Endothelial cell of umbilical vein (primary cell): ENCODE measurements at regions not wholly inside any gene's neighbourhood (a gene's known extent, or its start where the extent isn't known, plus 50 kb on each side); places are given as distances from the start of the nearest gene placed in this dataset.

Experiments
- BruUV-seq: library from RNA; stranded (reverse); fragments of 400-500 nt; replicated peaks from 2 replicates; lab custom pipeline; 2021; lab: Mats Ljungman, UMichigan
- CTCF ChIA-PET: fragments of 300-600, 350-600 bp; sonication (Branson Sonifier 250); formaldehyde crosslinking; loops from one replicate; lab custom pipeline; 2021; ENCODE audit warnings: antibody characterized with exemption, inconsistent platforms; lab: Charles Lee
- POLR2A ChIA-PET: fragments of 300-600, 350-600 bp; sonication (Branson Sonifier 250); formaldehyde crosslinking; loops from one replicate; lab custom pipeline; 2021; ENCODE audit warnings: antibody characterized with exemption, inconsistent platforms; lab: Charles Lee
- DNase-seq: peaks from one replicate; pipeline ENCODE4 v3.0.0-alpha.2; 2011; ENCODE audit warnings: low read depth, low spot score
- FAIRE-seq: peaks from 2 replicates; lab custom pipeline; 2011; peaks lifted over from hg19 to GRCh38; lab: Jason Lieb, UNC
- H2AFZ ChIP-seq: 2 replicates; pipeline ENCODE4 v1.6.0; 2012; ENCODE audit warnings: low read depth, low read length, control low read depth, inconsistent platforms
- H3K27ac ChIP-seq: 2 replicates; pipeline ENCODE4 v1.5.1; 2011; ENCODE audit warnings: low read depth, mild to moderate bottlenecking, control low read depth, low read length, moderate library complexity; ENCODE audit not compliant: insufficient read depth
- H3K27me3 ChIP-seq, 2 experiments: 2 replicates each; pipeline versions ENCODE4 v1.6.0 to v1.6.1; 2011; ENCODE audit warnings: low read length in 2 of 2, mixed read lengths in 1 of 2; ENCODE audit not compliant: control insufficient read depth in 2 of 2, insufficient read depth in 2 of 2
- H3K36me3 ChIP-seq, 2 experiments: 2 replicates in 1 of 2; 3 replicates in 1 of 2; pipeline ENCODE4 v1.5.1; 2011; ENCODE audit warnings: low read length in 2 of 2, mild to moderate bottlenecking in 1 of 2, moderate library complexity in 1 of 2; ENCODE audit not compliant: control insufficient read depth in 2 of 2, insufficient read depth in 2 of 2; ENCODE audit errors: extremely low read depth in 1 of 2
- H3K4me1 ChIP-seq: 3 replicates; pipeline ENCODE4 v1.5.1; 2011; ENCODE audit warnings: mild to moderate bottlenecking, low read length; ENCODE audit not compliant: control insufficient read depth, insufficient read depth; ENCODE audit errors: extremely low read depth
- H3K4me2 ChIP-seq: 2 replicates; pipeline ENCODE4 v1.6.1; 2011; ENCODE audit warnings: low read length, control low read depth, mixed read lengths; ENCODE audit not compliant: insufficient read depth
- H3K4me3 ChIP-seq, 3 experiments: fragments of 200-600 bp in 1 of 3; sonication (generic), shearing (Covaris generic) in 1 of 3; replicated peaks in 1 of 3; 2 replicates each; pipeline ENCODE4 v1.5.1; 2011 to 2016; ENCODE audit warnings: control low read depth in 3 of 3, low read length in 3 of 3, mild to moderate bottlenecking in 2 of 3, inconsistent platforms in 1 of 3, low read depth in 1 of 3, moderate library complexity in 1 of 3; ENCODE audit not compliant: insufficient read depth in 1 of 3
- H3K79me2 ChIP-seq: 2 replicates; pipeline ENCODE4 v1.6.0; 2012; ENCODE audit warnings: low read length, inconsistent platforms; ENCODE audit not compliant: control insufficient read depth, insufficient read depth
- H3K9ac ChIP-seq: replicated peaks from 2 replicates; pipeline ENCODE3; 2011; ENCODE audit warnings: low read length, control low read depth; ENCODE audit not compliant: insufficient read depth; ENCODE audit errors: extremely low read depth
- H3K9me1 ChIP-seq: replicated peaks from 3 replicates; pipeline ENCODE4 v1.6.0; 2011; ENCODE audit warnings: mild to moderate bottlenecking, low read length; ENCODE audit not compliant: control insufficient read depth, insufficient read depth; ENCODE audit errors: extremely low read depth
- H3K9me3 ChIP-seq: replicated peaks from 2 replicates; pipeline ENCODE4 v1.5.1; 2012; ENCODE audit warnings: low read length, inconsistent platforms; ENCODE audit not compliant: control insufficient read depth, insufficient read depth
- H4K20me1 ChIP-seq: replicated peaks from 2 replicates; pipeline ENCODE3; 2011; ENCODE audit warnings: mild to moderate bottlenecking, low read length; ENCODE audit not compliant: control insufficient read depth, insufficient read depth; ENCODE audit errors: extremely low read depth
- CTCF ChIP-seq, 2 donors: IDR thresholded peaks; 1 replicate in 1 of 2; 2 replicates in 1 of 2; pipeline ENCODE4 v1.5.1; 2011; ENCODE audit warnings: low read length in 2 of 2, mild to moderate bottlenecking in 2 of 2, moderate library complexity in 2 of 2, control low read depth in 1 of 2, inconsistent platforms in 1 of 2, low read depth in 1 of 2; ENCODE audit not compliant: insufficient read depth in 1 of 2; ENCODE audit errors: extremely low read depth in 1 of 2
- EZH2 ChIP-seq: IDR thresholded peaks from 2 replicates; pipeline ENCODE4 v1.6.1; 2012; ENCODE audit warnings: borderline replicate concordance, low read depth, mild to moderate bottlenecking, moderate library complexity, low read length, inconsistent platforms; ENCODE audit not compliant: severe bottlenecking
- FOS ChIP-seq: IDR thresholded peaks from 2 replicates; pipeline ENCODE4 v1.6.1; 2011; ENCODE audit warnings: mild to moderate bottlenecking, low read length, moderate library complexity, borderline replicate concordance; ENCODE audit not compliant: insufficient read depth
- GATA2 ChIP-seq: IDR thresholded peaks from 2 replicates; pipeline ENCODE4 v1.7.0; 2011; ENCODE audit warnings: low read depth, mild to moderate bottlenecking, moderate library complexity, mixed read lengths, low read length; ENCODE audit not compliant: insufficient read length, insufficient read depth
- JUN ChIP-seq: IDR thresholded peaks from 2 replicates; pipeline ENCODE4 v1.6.1; 2011; ENCODE audit warnings: borderline replicate concordance, low read depth; ENCODE audit not compliant: insufficient read length, insufficient read depth
- MAX ChIP-seq: IDR thresholded peaks from 2 replicates; pipeline ENCODE4 v1.6.1; 2011; ENCODE audit not compliant: insufficient read depth, insufficient read length
- MYC ChIP-seq: IDR thresholded peaks from one replicate; pipeline ENCODE4 v1.6.1; 2011; ENCODE audit warnings: mild to moderate bottlenecking, low read depth, low read length
- POLR2A ChIP-seq: IDR thresholded peaks from 2 replicates; pipeline ENCODE4 v1.6.1; 2012; ENCODE audit warnings: low read depth, mild to moderate bottlenecking, control low read depth, low read length
- POLR2AphosphoS5 ChIP-seq: IDR thresholded peaks from 2 replicates; pipeline ENCODE4 v1.6.1; 2012; ENCODE audit warnings: low read depth, mild to moderate bottlenecking, control low read depth, low read length, moderate library complexity; ENCODE audit not compliant: insufficient read depth
- dilution Hi-C: fragments of 300-500 bp; cut with MboI; formaldehyde crosslinking; loops from one replicate; pipeline ENCODE4 v1.15.0; 2019; ENCODE audit warnings: low sequenced_read_pairs; ENCODE audit not compliant: extremely low pct_ligation_motif_present
- intact Hi-C: fragments of 100-400 bp; cut with micrococcal nuclease; formaldehyde crosslinking; loops from one replicate; pipeline ENCODE4 v1.10.0; 2022

GRCh38 chr12:92557422-92557724, 145.4 kb upstream of the PLEKHG7 start:
- Histone ChIP-seq H2AFZ (no peak overlapping the region), H3K4me2 (no peak overlapping the region), H3K9ac (no peak overlapping the region), H3K36me3 (no peaks in the 10 kb centered on the region), H3K9me1 (no peaks in the 10 kb centered on the region), H3K27me3 (no peaks in the 10 kb centered on the region), H3K27ac (no peak overlapping the region), H3K9me3 (no peaks in the 10 kb centered on the region), H3K4me1 (peaks cover 1% of the 10 kb centered on the region), H3K79me2 (no peaks in the 10 kb centered on the region), H3K4me3 (no peak overlapping the region), H4K20me1 (no peaks in the 10 kb centered on the region)
- DNase-seq (no peak), FAIRE-seq (no peak)
- POLR2A ChIA-PET, result interaction anchor here (1.3 kb wide), 1 partner anchor 412 kb away, joined by 5 read pairs; the partner anchor contains the start of gene BTG1
- TF ChIP-seq JUN (no peak), POLR2A (no peak)
- CTCF ChIA-PET, result interaction anchor here (1.4 to 1.9 kb wide), 2 partner anchors 14 to 1176 kb away, joined by 4 read pairs; no protein-coding TSS in a partner anchor
- no TSS peak for BruUV-seq
- intact Hi-C loops (no loop called here), dilution Hi-C loops (no loop called here)

- Histone ChIP-seq H3K9me3 (no peaks in the 10 kb centered on the region), H3K9ac (no peak overlapping the region), H3K36me3 (no peaks in the 10 kb centered on the region), H3K79me2 (no peaks in the 10 kb centered on the region), H3K4me3 (no peak overlapping the region), H3K9me1 (no peaks in the 10 kb centered on the region), H3K27me3 (no peaks in the 10 kb centered on the region), H3K27ac (no peak overlapping the region), H4K20me1 (no peaks in the 10 kb centered on the region), H3K4me2 (no peak overlapping the region), H2AFZ (no peak overlapping the region), H3K4me1 (peaks cover 6% of the 10 kb centered on the region)
- intact Hi-C loops (no loop called here), dilution Hi-C loops (no loop called here)
- TF ChIP-seq POLR2A (no peak), GATA2 (no peak), CTCF (IDR thresholded peaks at IDR 0.05; ENCODE audit: extremely low read depth in 1 of 2, insufficient read depth in 1 of 2, low read depth in 1 of 2, low read length in 2 of 2) (no peak), MAX (no peak), POLR2AphosphoS5 (no peak), JUN (no peak), MYC (no peak), EZH2 (no peak), FOS (no peak)
- FAIRE-seq (no peak), DNase-seq (no peak)
- ChIA-PET CTCF (interaction anchor here (1.4 to 1.9 kb wide), 2 partner anchors 14 to 1176 kb away, joined by 4 read pairs; no protein-coding TSS in a partner anchor), POLR2A (interaction anchor here (1.3 kb wide), 1 partner anchor 411 kb away, joined by 5 read pairs; the partner anchor contains the start of gene BTG1)
- BruUV-seq, result no TSS peak
Observed at GRCh38 chr12:92556637-92557421, 146.0 kb upstream of the PLEKHG7 start.
